Sigmoid colon (tissue), 6 donors: ENCODE measurements at regions not wholly inside any gene's neighbourhood (a gene's known extent, or its start where the extent isn't known, plus 50 kb on each side); places are given as distances from the start of the nearest gene placed in this dataset.
"Not testable (repeated sequence)": the region's sequence is repeated elsewhere in the genome, so short reads cannot be mapped to it uniquely, and the experiment has no call there.

Source experiments
- DNase-seq: peaks from one replicate; pipeline ENCODE4 v3.0.0-alpha.2; 2019
- H3K27ac ChIP-seq, 4 donors: fragments of 200-600 bp; sonication (generic); one replicate each; pipeline ENCODE4 v1.5.1; 2016 to 2019; ENCODE audit warnings: mild to moderate bottlenecking in 1 of 4
- H3K27me3 ChIP-seq, 3 donors: fragments of 200-600 bp; sonication (generic); one replicate each; pipeline ENCODE4 v1.5.1; 2019; ENCODE audit warnings: mild to moderate bottlenecking in 1 of 3
- H3K36me3 ChIP-seq, 4 donors: fragments of 200-600 bp; sonication (generic); one replicate each; pipeline ENCODE4 v1.5.1; 2016 to 2019
- H3K4me1 ChIP-seq, 4 donors: fragments of 200-600 bp; sonication (generic); one replicate each; pipeline ENCODE4 v1.5.1; 2017 to 2019
- H3K4me3 ChIP-seq, 4 donors: fragments of 200-600 bp; sonication (generic); one replicate each; pipeline ENCODE4 v1.5.1; 2017 to 2019; ENCODE audit warnings: mild to moderate bottlenecking in 2 of 4, moderate library complexity in 1 of 4
- H3K9me3 ChIP-seq, 4 donors: fragments of 200-600 bp in 3 of 4; sonication (generic) in 3 of 4; one replicate each; pipeline versions ENCODE4 v1.5.1 to v1.6.1; 2013 to 2019
- CTCF ChIP-seq, 4 experiments: fragments of 450-650 bp in 3 of 4; fragments of 200-600 bp in 1 of 4; IDR thresholded peaks; one replicate each; pipeline ENCODE4 v1.5.1; 2016 to 2019; ENCODE audit warnings: antibody characterized with exemption in 4 of 4, mild to moderate bottlenecking in 3 of 4, moderate library complexity in 2 of 4
- EP300 ChIP-seq, 4 donors: sonication (generic); formaldehyde crosslinking; IDR thresholded peaks; one replicate each; pipeline ENCODE4 v1.6.1; 2017; ENCODE audit warnings: antibody characterized with exemption in 4 of 4
- POLR2A ChIP-seq, 2 donors: fragments of 450-650 bp; IDR thresholded peaks; one replicate each; pipeline ENCODE4 v1.6.1; 2016; ENCODE audit warnings: antibody characterized with exemption in 2 of 2, mild to moderate bottlenecking in 2 of 2, moderate library complexity in 2 of 2
- POLR2AphosphoS5 ChIP-seq, 4 donors: sonication (generic); formaldehyde crosslinking; IDR thresholded peaks; one replicate each; pipeline ENCODE4 v1.6.1; 2017; ENCODE audit warnings: antibody characterized with exemption in 4 of 4
- WGBS, 2 donors: extraction: QIAGEN DNeasy Blood & Tissue Kit; methylation state at CpG; one replicate each; pipeline ENCODE4 v1.1.7; 2013; 5-methylcytosine and 5-hydroxymethylcytosine counted together
- intact Hi-C: fragments of 100-400 bp; cut with DNase I; formaldehyde crosslinking; loops from one replicate; pipeline ENCODE4 v1.15.1; 2023
- donor health status: healthy with polysubstance abuse.
- donor health status: healthy.

- Histone ChIP-seq H3K9me3 (no peaks in the 10 kb centered on the region), H3K27me3 (no peaks in the 10 kb centered on the region), H3K36me3 (no peaks in the 10 kb centered on the region), H3K27ac (no peak overlapping the region), H3K4me1 (no peaks in the 10 kb centered on the region), H3K4me3 (no peak overlapping the region)
- no peak for DNase-seq
- no peak for TF ChIP-seq POLR2AphosphoS5 (IDR thresholded peaks at IDR 0.05)
- no peak for TF ChIP-seq EP300 (IDR thresholded peaks at IDR 0.05)
- no peak for TF ChIP-seq CTCF (IDR thresholded peaks at IDR 0.05)
- TF ChIP-seq POLR2A (IDR thresholded peaks at IDR 0.05), result no peak
- intact Hi-C loops, result no loop called here
- 86 to 96% methylated on average over 1 of the region's 1 CpG for WGBS, 2 donors
Observed at GRCh38 chr12:71277866-71278265, 120.1 kb upstream of the TSPAN8 start.

GRCh38 chr12:71276541-71276940 is 118.7 kb upstream of the TSPAN8 start:
- no peaks in the 10 kb centered on the region for H3K27me3 ChIP-seq
- H3K4me1 ChIP-seq, result no peaks in the 10 kb centered on the region
- H3K9me3 ChIP-seq, result no peaks in the 10 kb centered on the region
- TF ChIP-seq CTCF (IDR thresholded peaks at IDR 0.05) (no peak), EP300 (IDR thresholded peaks at IDR 0.05) (no peak), POLR2A (IDR thresholded peaks at IDR 0.05) (no peak), POLR2AphosphoS5 (IDR thresholded peaks at IDR 0.05) (no peak)
- no peak for DNase-seq
- no peaks in the 10 kb centered on the region for H3K36me3 ChIP-seq
- no peak overlapping the region for H3K27ac ChIP-seq
- no peak overlapping the region for H3K4me3 ChIP-seq
- intact Hi-C loops, result no loop called here

GRCh38 chr12:71270794-71271193 is 113.0 kb upstream of the TSPAN8 start:
- intact Hi-C loops, H3K27me3 ChIP-seq, H3K4me3 ChIP-seq, H3K27ac ChIP-seq, H3K9me3 ChIP-seq, H3K36me3 ChIP-seq, DNase-seq, H3K4me1 ChIP-seq: not testable (repeated sequence)
- WGBS, 2 donors, result 91 to 92% methylated on average over 2 of the region's 2 CpGs

GRCh38 chr12:71270057-71270456 is 112.3 kb upstream of the TSPAN8 start:
- DNase-seq, result no peak

GRCh38 chr12:71269281-71269598 is 111.4 kb upstream of the TSPAN8 start:
- intact Hi-C loops, result no loop called here
- TF ChIP-seq EP300 (IDR thresholded peaks at IDR 0.05) (no peak), POLR2AphosphoS5 (IDR thresholded peaks at IDR 0.05) (no peak), CTCF (IDR thresholded peaks at IDR 0.05) (no peak), POLR2A (IDR thresholded peaks at IDR 0.05) (no peak)

More at GRCh38 chr12:71270057-71270456, 112.3 kb upstream of the TSPAN8 start:
- Histone ChIP-seq H3K36me3 (no peaks in the 10 kb centered on the region), H3K27ac (no peak overlapping the region), H3K4me3 (no peak overlapping the region), H3K4me1 (no peaks in the 10 kb centered on the region), H3K27me3 (no peaks in the 10 kb centered on the region), H3K9me3 (no peaks in the 10 kb centered on the region)
- TF ChIP-seq EP300 (IDR thresholded peaks at IDR 0.05), result no peak
- WGBS, 2 donors, result 91 to 95% methylated on average over 5 of the region's 5 CpGs
- intact Hi-C loops, result no loop called here

GRCh38 chr12:71268598-71269280 is 110.9 kb upstream of the TSPAN8 start:
- H3K27me3 ChIP-seq, result no peaks in the 10 kb centered on the region
- no peaks in the 10 kb centered on the region for H3K4me1 ChIP-seq
- WGBS, 2 donors, result 70 to 91% methylated on average over 1 of the region's 1 CpG
- no peak for TF ChIP-seq POLR2A (IDR thresholded peaks at IDR 0.05)
- no peaks in the 10 kb centered on the region for H3K36me3 ChIP-seq
- no peaks in the 10 kb centered on the region for H3K9me3 ChIP-seq
- no peak for DNase-seq
- intact Hi-C loops, result no loop called here
- no peak overlapping the region for H3K4me3 ChIP-seq
- H3K27ac ChIP-seq, result no peak overlapping the region

More at GRCh38 chr12:71269281-71269598, 111.4 kb upstream of the TSPAN8 start:
- H3K4me3 ChIP-seq, result no peak overlapping the region
- 65 to 72% methylated on average over 2 of the region's 2 CpGs for WGBS, 2 donors
- H3K4me1 ChIP-seq, result no peaks in the 10 kb centered on the region
- H3K27me3 ChIP-seq, result no peaks in the 10 kb centered on the region
- H3K36me3 ChIP-seq, result no peaks in the 10 kb centered on the region
- DNase-seq, result no peak
- H3K27ac ChIP-seq, result no peak overlapping the region
- H3K9me3 ChIP-seq, result no peaks in the 10 kb centered on the region
